ENCODE measurements at regions not wholly inside any gene's neighbourhood (a gene's known extent, or its start where the extent isn't known, plus 50 kb on each side); places are given as distances from the start of the nearest gene placed in this dataset.

DNA sequence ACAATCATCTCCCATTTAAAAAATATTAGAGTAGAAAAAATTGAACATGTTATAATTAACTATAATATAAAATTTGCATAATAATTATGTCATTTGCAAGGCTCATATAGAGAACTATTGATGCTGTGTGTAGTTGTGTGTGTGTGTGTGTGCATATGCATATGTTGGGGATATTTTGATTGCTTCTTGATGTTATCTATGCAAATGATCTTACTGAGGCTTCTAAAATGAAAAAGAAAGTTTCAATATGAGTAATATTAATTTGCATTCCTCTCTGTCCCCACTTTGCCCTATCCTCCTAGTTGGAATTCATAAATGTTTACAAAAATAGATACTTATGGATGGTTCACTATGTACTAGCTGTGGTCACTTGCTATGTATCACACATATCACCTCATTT, 523.3 kb downstream of the TRIB2 start:
- Histone ChIP-seq H3K36me3 (replicated peaks) (no peaks in the 10 kb centered on the region), H3K4me3 (ENCODE audit: low read depth, low read length) (no peak overlapping the region), H3K27ac (no peak overlapping the region), H3K27me3 (replicated peaks) (no peaks in the 10 kb centered on the region)
- TF ChIP-seq, protein P1, sequence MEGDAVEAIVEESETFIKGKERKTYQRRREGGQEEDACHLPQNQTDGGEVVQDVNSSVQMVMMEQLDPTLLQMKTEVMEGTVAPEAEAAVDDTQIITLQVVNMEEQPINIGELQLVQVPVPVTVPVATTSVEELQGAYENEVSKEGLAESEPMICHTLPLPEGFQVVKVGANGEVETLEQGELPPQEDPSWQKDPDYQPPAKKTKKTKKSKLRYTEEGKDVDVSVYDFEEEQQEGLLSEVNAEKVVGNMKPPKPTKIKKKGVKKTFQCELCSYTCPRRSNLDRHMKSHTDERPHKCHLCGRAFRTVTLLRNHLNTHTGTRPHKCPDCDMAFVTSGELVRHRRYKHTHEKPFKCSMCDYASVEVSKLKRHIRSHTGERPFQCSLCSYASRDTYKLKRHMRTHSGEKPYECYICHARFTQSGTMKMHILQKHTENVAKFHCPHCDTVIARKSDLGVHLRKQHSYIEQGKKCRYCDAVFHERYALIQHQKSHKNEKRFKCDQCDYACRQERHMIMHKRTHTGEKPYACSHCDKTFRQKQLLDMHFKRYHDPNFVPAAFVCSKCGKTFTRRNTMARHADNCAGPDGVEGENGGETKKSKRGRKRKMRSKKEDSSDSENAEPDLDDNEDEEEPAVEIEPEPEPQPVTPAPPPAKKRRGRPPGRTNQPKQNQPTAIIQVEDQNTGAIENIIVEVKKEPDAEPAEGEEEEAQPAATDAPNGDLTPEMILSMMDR (IDR thresholded peaks at IDR 0.05; ENCODE audit: low read depth, low read length, missing control alignments) = no peak
- in situ Hi-C loops (cut with HindIII; ENCODE audit: low pct_ligation_motif_present, low sequenced_read_pairs) = no loop called here
- no peak for DNase-seq

DNA sequence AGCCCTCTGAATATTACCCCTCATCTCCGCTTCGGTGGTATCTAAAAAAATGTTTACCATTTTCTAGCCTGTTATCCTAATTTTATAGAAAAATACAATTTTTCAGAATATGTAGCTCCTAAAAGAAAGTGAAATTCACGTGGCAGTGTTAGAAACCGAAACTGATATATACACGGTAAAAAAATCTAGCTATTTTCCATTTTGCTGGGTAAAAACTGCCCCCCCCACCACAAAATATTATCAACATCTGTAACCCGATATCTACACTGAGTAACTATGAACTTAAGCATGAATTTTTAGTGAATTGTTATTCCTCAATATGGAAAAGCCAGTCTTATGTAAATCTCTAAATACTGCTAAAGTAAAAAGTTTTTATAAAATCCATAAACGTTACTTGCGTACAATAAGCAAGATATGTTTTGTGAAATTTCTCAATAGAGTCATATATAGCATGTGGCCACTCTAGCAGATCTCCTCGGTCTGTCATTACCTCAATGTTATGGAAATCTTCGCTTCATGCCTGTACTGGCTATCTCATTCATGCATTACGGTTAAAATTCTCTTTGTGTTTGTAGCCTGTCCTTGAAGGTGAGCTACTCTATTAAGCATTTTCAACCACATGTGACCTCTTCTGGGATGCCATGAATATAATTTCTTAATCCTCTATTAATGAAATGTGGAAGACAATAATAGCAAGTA, 524.2 kb downstream of the TRIB2 start:
- TF ChIP-seq, protein P1 (IDR thresholded peaks at IDR 0.05; ENCODE audit: low read depth, low read length, missing control alignments) = no peak
- Histone ChIP-seq H3K27ac (no peak overlapping the region), H3K27me3 (replicated peaks) (no peaks in the 10 kb centered on the region), H3K36me3 (replicated peaks) (no peaks in the 10 kb centered on the region), H3K4me3 (ENCODE audit: low read depth, low read length) (no peak overlapping the region)
- DNase-seq = no peak
- in situ Hi-C loops (cut with HindIII; ENCODE audit: low pct_ligation_motif_present, low sequenced_read_pairs) = no loop called here

DNA sequence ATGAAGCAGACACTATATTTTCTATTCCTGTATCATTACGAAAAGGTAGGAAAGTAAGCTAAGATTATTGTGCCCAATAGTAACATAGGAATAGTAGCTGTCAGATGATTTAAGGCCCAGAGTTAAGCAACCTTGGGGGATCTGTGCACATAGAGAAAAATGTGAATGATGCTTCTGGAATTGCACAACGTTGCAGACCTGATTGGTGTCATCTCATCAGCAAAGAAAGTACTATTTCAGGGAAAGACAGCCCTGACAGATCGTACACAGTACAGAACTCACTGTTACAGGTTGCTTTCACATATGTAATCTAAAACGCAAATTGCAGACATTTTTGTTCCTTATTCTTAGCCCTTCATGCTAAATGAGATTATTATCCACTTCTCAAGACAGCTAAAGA, 535.9 kb downstream of the TRIB2 start:
- in situ Hi-C loops (cut with HindIII; ENCODE audit: low pct_ligation_motif_present, low sequenced_read_pairs) = no loop called here
- no peak overlapping the region for H3K4me3 ChIP-seq (ENCODE audit: low read depth, low read length)
- TF ChIP-seq, protein P1 (IDR thresholded peaks at IDR 0.05; ENCODE audit: low read depth, low read length, missing control alignments) = no peak
- H3K36me3 ChIP-seq (replicated peaks) = no peaks in the 10 kb centered on the region
- no peaks in the 10 kb centered on the region for H3K27me3 ChIP-seq (replicated peaks)
- no peak overlapping the region for H3K27ac ChIP-seq
- no peak for DNase-seq

DNA sequence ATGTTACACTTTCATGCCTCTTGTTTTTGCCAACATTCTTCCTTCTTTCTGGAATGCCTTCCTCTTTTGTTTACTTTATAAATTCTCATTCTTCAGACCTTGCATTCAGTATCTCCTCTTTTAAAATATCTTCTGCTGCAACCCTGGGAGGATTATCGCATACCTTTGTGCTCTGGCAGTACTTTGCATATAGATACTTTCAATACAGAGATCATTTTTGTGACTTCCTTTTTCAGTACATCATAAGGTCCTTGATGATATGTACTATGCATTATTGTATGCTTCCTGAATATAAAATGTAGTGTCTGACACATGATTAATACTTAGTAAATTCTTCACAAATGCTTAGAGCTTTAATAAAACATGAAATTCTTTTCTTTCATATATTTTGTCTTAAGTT, 538.7 kb downstream of the TRIB2 start:
- in situ Hi-C loops (cut with HindIII; ENCODE audit: low pct_ligation_motif_present, low sequenced_read_pairs) = no loop called here
- Histone ChIP-seq H3K36me3 (replicated peaks) (no peaks in the 10 kb centered on the region), H3K27ac (no peak overlapping the region), H3K4me3 (ENCODE audit: low read depth, low read length) (no peak overlapping the region), H3K27me3 (replicated peaks) (no peaks in the 10 kb centered on the region)
- no peak for DNase-seq
- TF ChIP-seq, protein P1 (IDR thresholded peaks at IDR 0.05; ENCODE audit: low read depth, low read length, missing control alignments) = no peak

- H3K36me3 ChIP-seq (replicated peaks) = no peaks in the 10 kb centered on the region
- no peak for DNase-seq
- TF ChIP-seq, protein P1 (IDR thresholded peaks at IDR 0.05; ENCODE audit: low read depth, low read length, missing control alignments) = no peak
- H3K27ac ChIP-seq = no peak overlapping the region
- H3K4me3 ChIP-seq (ENCODE audit: low read depth, low read length) = no peak overlapping the region
- in situ Hi-C loops (cut with HindIII; ENCODE audit: low pct_ligation_motif_present, low sequenced_read_pairs) = no loop called here
- H3K27me3 ChIP-seq (replicated peaks) = no peaks in the 10 kb centered on the region
These were observed 543.7 kb downstream of the TRIB2 start for GRCh38 chr2:13260402-13260801.

DNA sequence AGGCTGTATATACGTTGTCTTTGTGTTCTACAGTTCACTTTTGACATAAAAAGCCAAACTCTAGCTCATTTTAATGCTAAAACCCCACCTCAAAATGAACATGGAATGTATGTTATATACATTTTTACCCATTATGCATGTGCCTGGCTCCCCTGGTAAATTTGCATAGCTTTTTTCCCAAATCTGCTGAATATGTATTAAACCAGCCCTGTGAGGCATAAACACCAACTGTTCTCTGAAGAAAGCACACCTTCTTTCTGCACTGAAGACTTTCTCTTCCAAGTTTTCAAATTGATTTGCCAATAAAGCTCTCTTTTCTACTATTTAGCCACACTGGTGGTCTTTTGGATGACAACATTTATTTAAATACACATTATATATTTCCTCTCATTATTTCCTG, 549.4 kb downstream of the TRIB2 start:
- H3K27me3 ChIP-seq (replicated peaks) = no peaks in the 10 kb centered on the region
- H3K36me3 ChIP-seq (replicated peaks) = no peaks in the 10 kb centered on the region
- in situ Hi-C loops (cut with HindIII; ENCODE audit: low pct_ligation_motif_present, low sequenced_read_pairs) = no loop called here
- no peak overlapping the region for H3K4me3 ChIP-seq (ENCODE audit: low read depth, low read length)
- no peak overlapping the region for H3K27ac ChIP-seq
- DNase-seq = no peak
- TF ChIP-seq, protein P1 (IDR thresholded peaks at IDR 0.05; ENCODE audit: low read depth, low read length, missing control alignments) = no peak

All from brain microvascular endothelial cell (primary cell).